HG03064 (cell line): ENCODE measurements at regions not wholly inside any gene's neighbourhood (a gene's known extent, or its start where the extent isn't known, plus 50 kb on each side); places are given as distances from the start of the nearest gene placed in this dataset.

ENCODE experiments used
- ATAC-seq: cut with Tn5 transposase; IDR thresholded peaks from one replicate; pipeline ENCODE4 v1.9.1; 2021; ENCODE audit warnings: low read depth; ENCODE audit not compliant: unreplicated experiment

GRCh38 chr4:34676400-34676799, 1567.9 kb downstream of the ARAP2 start:
- no peak for ATAC-seq

- no peak for ATAC-seq
Observed at GRCh38 chr4:34678431-34678830, 1565.9 kb downstream of the ARAP2 start.

DNA sequence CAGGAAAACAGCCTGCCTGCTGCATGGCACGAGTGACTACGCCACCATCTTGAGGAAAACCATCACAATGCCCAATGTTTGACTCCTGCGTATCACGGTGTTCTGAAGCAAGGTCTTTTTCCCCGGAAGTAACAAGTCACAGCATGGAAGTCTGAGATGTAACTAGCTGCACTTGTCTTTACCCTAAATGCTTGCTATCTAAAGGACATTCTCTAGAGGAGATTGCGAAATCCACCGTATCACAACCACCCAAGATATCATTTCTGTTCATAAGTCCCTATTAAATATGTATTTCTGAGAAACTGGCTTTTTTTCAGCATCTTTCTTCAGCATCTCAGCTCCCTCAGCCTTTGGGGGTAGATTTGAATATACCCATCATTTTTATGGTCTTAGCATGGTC, 1565.1 kb downstream of the ARAP2 start:
- no peak for ATAC-seq

- ATAC-seq, result no peak
Observed at GRCh38 chr4:34709564-34709963, 1534.8 kb downstream of the ARAP2 start.

- no peak for ATAC-seq
Observed at GRCh38 chr4:34718576-34719245, 1525.6 kb downstream of the ARAP2 start.

- ATAC-seq, result no peak
Observed at GRCh38 chr4:34720571-34720970, 1523.7 kb downstream of the ARAP2 start.

DNA sequence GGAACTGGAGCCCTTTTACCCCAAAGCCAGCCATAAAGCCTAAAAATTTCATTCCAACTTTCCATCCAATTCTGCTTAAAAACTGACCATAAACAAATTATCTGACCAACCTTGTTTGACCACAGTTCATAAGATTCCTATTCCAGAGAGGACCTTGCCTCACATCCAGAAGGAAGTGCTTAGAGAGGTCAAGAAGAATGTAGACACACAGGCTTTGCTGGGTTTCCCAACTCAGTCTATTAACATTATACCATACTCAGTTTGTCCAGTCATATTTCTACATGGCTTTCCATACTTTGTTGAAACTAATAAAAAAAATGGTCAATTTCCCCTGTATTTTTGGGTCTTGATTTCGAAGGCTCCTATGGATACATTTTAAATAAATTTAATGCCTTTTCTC, 1522.5 kb downstream of the ARAP2 start:
- no peak for ATAC-seq

DNA sequence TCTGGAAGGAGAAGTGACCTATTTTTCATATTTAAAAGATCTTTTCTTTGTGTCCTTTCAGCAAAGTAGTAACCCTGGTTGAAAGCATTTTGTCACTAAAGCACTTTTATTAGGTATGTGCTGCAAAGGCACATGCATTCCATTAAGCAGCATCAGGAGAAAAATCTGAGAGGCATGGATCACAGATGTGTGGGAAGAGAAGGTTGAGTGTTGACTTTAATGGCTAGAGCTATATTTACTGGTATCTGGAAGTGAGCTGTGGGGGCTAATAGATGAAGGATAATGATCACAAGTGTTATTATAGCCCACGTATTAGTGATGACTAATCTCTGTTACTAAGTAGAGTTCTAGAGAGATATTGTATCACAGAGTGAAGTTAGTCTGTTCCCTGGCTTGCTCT, 1520.7 kb downstream of the ARAP2 start:
- no peak for ATAC-seq

DNA sequence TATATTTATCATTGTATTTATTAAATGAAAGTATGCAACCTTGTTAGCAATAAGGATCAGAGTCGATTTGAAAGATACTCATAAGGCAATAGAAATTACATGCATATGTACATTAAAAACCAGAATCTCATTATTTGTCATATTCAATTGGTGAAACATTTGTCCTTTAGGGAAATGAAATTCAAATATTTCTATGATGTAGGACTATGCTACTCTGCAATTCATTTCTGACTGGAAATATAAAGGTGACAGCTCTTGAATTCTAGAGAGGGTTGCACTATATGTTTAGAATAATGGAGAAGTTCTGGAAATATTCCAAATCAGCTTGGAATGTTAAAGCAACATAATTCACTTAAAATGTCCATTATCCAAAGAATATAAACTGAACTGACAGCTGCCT, 1519.8 kb downstream of the ARAP2 start:
- ATAC-seq, result no peak

- no peak for ATAC-seq
Observed at GRCh38 chr4:34731070-34731469, 1513.2 kb downstream of the ARAP2 start.

DNA sequence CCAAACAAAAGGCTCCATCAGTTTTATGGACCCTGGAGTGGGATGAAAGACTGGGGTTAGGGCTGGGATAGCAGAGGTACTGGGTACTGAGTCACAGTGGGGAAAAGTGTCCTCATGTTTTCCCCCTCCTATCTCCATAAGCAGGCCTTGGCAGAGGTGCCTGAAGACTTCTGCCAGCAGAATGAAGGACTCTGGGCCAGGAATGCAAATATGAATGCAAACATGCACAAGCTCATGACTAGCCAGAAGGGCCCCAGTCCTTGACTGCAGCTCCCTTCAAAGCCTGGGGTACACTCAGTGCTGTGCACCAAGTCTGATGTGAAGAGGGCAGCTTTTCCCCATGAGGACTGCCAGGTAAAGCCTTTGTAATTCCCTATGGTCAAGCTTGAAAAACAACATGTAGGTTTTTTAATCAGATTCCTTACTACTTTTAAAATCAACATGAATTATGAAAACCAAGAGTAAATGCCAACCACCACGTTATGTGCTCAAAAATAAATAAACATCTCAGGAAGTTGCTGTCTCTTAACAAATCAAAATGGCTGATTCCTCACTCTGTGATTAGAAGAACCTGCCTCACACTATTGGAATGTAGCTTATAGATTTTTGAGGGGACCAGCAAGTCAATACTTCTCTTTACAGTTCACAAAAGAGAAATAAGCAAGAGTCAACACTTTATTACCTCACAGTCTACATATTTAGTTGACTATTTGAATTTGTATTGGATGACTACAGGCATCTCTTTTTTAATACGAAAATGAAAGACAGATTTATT, 1512.0 kb downstream of the ARAP2 start:
- ATAC-seq, result no peak

- ATAC-seq, result no peak
Observed at GRCh38 chr4:34733185-34733941, 1511.0 kb downstream of the ARAP2 start.

- no peak for ATAC-seq
Observed at GRCh38 chr4:34766935-34767334, 1477.4 kb downstream of the ARAP2 start.

GRCh38 chr4:34767407-34767806, 1476.9 kb downstream of the ARAP2 start:
- ATAC-seq, result no peak

GRCh38 chr4:34771632-34772031, 1472.7 kb downstream of the ARAP2 start:
- ATAC-seq, result no peak

DNA sequence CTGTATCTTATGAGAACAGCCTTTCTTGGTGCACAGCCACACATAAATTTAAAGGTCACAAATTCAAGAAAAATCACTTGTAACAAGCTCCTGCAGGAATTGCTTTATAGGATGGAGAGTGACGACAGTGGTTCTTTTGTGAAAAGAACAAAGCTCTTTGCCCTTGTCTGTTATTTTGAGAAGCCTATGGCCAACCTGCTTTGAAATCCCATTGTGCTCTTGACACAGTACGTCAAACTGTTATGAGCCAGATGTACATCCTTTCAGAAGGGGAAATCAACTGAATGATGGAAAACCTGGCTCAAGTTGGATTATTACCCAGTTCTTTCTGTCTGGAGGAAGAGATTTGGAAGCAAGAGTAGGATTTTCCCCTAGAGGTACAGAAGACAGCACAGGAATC, 1454.2 kb downstream of the ARAP2 start:
- ATAC-seq, result no peak

DNA sequence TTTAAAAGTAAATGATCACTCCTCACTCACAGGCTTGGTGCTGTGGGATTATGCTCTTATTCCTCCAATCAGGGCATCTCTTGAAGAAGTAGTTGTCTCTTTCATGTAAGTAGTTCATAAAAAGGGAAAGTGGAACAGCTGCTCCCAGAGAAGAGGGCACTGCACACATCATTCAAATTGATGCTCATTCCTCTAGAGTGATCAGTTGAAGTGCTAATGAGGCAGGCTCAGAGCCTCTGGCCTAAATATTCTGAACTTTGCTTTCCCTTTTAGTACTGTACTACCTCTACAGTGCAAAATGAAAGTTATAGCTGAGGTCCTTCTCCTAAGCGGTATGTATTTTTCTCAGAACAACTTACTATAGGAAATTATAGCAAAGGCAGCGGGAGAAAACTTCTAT, 1453.1 kb downstream of the ARAP2 start:
- ATAC-seq, result no peak

- no peak for ATAC-seq
Observed at GRCh38 chr4:34800953-34801352, 1443.4 kb downstream of the ARAP2 start.

GRCh38 chr4:34814266-34814665, 1430.0 kb downstream of the ARAP2 start:
- ATAC-seq, result no peak

GRCh38 chr4:34824515-34824914, 1419.8 kb downstream of the ARAP2 start:
- ATAC-seq, result no peak

DNA sequence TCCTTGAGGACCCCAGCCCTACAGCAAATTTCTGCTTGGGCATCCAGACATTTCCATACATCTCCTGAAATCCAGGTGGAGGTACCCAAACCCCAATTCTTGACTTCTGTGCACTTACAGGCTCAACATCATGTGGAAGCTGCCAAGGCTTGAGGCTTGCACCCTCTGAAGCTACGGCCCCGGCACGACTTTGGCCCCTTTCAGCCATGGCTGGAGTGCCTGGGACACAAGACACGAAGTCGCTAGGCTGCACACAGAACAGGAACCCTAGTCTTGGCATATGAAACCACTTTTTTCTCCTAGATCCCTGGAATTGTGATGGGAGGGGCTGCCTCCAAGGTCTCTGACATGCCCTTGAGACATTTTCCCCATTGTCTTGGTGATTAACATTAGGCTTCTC, 1417.7 kb downstream of the ARAP2 start:
- ATAC-seq, result no peak

DNA sequence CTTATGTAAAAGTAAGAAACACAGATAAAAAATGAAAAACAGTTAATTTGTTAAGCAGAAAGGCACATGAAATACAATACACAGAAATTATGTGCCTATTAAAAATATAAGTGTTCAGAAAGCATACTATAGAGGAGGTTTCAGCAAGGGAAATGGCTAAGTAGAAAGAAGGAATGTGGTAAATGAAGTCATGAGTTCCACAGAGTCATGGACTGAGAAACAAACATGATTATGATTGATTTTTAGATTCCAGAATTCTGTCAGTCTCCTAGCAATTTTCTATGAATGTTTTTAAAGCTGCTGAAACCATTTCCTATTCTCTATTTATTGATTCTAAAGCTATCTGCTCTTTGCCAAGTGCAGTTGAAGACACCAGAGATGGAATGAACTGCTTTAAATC, 1398.4 kb downstream of the ARAP2 start:
- ATAC-seq, result no peak
